Transverse colon (tissue), 4 donors: ENCODE measurements at regions not wholly inside any gene's neighbourhood (a gene's known extent, or its start where the extent isn't known, plus 50 kb on each side); places are given as distances from the start of the nearest gene placed in this dataset.

Source experiments
- DNase-seq: peaks from one replicate; pipeline ENCODE4 v3.0.0-alpha.2; 2019
- H3K27ac ChIP-seq, 4 donors: fragments of 200-600 bp; sonication (generic); 2 replicates each; pipeline ENCODE4 v1.5.1; 2016 to 2018; ENCODE audit warnings: inconsistent platforms in 4 of 4
- H3K27me3 ChIP-seq: fragments of 200-600 bp; sonication (generic); 2 replicates; pipeline ENCODE4 v1.5.1; 2017; ENCODE audit warnings: inconsistent platforms
- H3K36me3 ChIP-seq, 4 donors: fragments of 200-600 bp; sonication (generic); 2 replicates each; pipeline ENCODE4 v1.5.1; 2017 to 2019; ENCODE audit warnings: inconsistent platforms in 4 of 4
- H3K4me1 ChIP-seq, 4 donors: fragments of 200-600 bp; sonication (generic); 2 replicates each; pipeline ENCODE4 v1.5.1; 2017 to 2020; ENCODE audit warnings: inconsistent platforms in 4 of 4
- H3K4me3 ChIP-seq, 4 donors: fragments of 200-600 bp; sonication (generic); 1 replicate in 1 of 4; 2 replicates in 3 of 4; pipeline versions ENCODE4 v1.5.1 to v1.6.1; 2017 to 2019; ENCODE audit warnings: inconsistent platforms in 4 of 4
- H3K9me3 ChIP-seq, 2 donors: fragments of 200-600 bp; sonication (generic); 2 replicates each; pipeline ENCODE4 v1.5.1; 2017 to 2019; ENCODE audit warnings: inconsistent platforms in 2 of 2
- CTCF ChIP-seq, 5 experiments: fragments of 200-600 bp in 3 of 5; fragments of 450-650 bp in 2 of 5; sonication (generic) in 3 of 5; IDR thresholded peaks; 1 replicate in 2 of 5; 2 replicates in 3 of 5; pipeline ENCODE4 v1.5.1; 2016 to 2017; ENCODE audit warnings: antibody characterized with exemption in 5 of 5, inconsistent platforms in 3 of 5, mild to moderate bottlenecking in 2 of 5, moderate library complexity in 1 of 5
- EP300 ChIP-seq: sonication (generic); formaldehyde crosslinking; IDR thresholded peaks from one replicate; pipeline ENCODE4 v1.6.1; 2017; ENCODE audit warnings: antibody characterized with exemption, low read depth
- POLR2A ChIP-seq: fragments of 450-650 bp; IDR thresholded peaks from one replicate; pipeline ENCODE4 v1.6.1; 2016; ENCODE audit warnings: antibody characterized with exemption, mild to moderate bottlenecking, moderate library complexity
- POLR2AphosphoS5 ChIP-seq, 3 donors: sonication (generic); formaldehyde crosslinking; IDR thresholded peaks; one replicate each; pipeline ENCODE4 v1.6.1; 2016; ENCODE audit warnings: antibody characterized with exemption in 3 of 3
- WGBS, 2 donors: methylation state at CpG; one replicate each; pipeline ENCODE4 v1.1.5; 2018; ENCODE audit warnings: low coverage in 1 of 2; 5-methylcytosine and 5-hydroxymethylcytosine counted together
- in situ Hi-C, 4 donors: fragments of 200-750 bp; cut with MboI; loops; one replicate each; pipeline versions ENCODE4 v1.15.0 to v1.15.1; 2017; ENCODE audit warnings: low sequenced_read_pairs in 3 of 4, low pct_ligation_motif_present in 1 of 4, low pct_unique_long_range_greater_than_20kb in 1 of 4
- intact Hi-C: fragments of 100-400 bp; cut with DNase I; formaldehyde crosslinking; loops from one replicate; pipeline ENCODE4 v1.15.1; 2023; ENCODE audit warnings: low total_unique reads

- in situ Hi-C loops (loop anchor here in 1 of 4 donors (25.0 kb wide), 1 partner anchor 237 kb away; no protein-coding TSS in a partner anchor), intact Hi-C loops (no loop called here)
- whole genome bisulfite sequencing, 2 donors, result 16% methylated on average over 7 of the region's 7 CpGs; no CpG with 5 or more reads in 1 of the 2 donors
- Histone ChIP-seq H3K4me3 (no peak overlapping the region), H3K4me1 (peaks cover 5 to 26% (median 15%) of the 10 kb centered on the region in 4 donors), H3K27ac (no peak overlapping the region), H3K9me3 (no peaks in the 10 kb centered on the region), H3K36me3 (no peaks in the 10 kb centered on the region), H3K27me3 (no peaks in the 10 kb centered on the region)
- DNase-seq, result no peak
- TF ChIP-seq POLR2AphosphoS5 (IDR thresholded peaks at IDR 0.05) (no peak), CTCF (IDR thresholded peaks at IDR 0.05) (no peak), EP300 (no peak), POLR2A (no peak)
These were observed 54.7 kb upstream of the DNAH14 start for GRCh38 chr1:224874775-224875174.

GRCh38 chr1:224879162-224879803 lies 50.2 kb upstream of the DNAH14 start:
- TF ChIP-seq EP300 (no peak), CTCF (IDR thresholded peaks at IDR 0.05) (no peak), POLR2AphosphoS5 (IDR thresholded peaks at IDR 0.05) (no peak), POLR2A (no peak)
- Histone ChIP-seq H3K9me3 (no peaks in the 10 kb centered on the region), H3K27me3 (no peaks in the 10 kb centered on the region), H3K27ac (no peak overlapping the region), H3K4me1 (peaks cover 0 to 29% (median 9%) of the 10 kb centered on the region in 4 donors), H3K36me3 (no peaks in the 10 kb centered on the region), H3K4me3 (no peak overlapping the region)
- in situ Hi-C loops (no loop called here), intact Hi-C loops (no loop called here)
- no peak for DNase-seq
- WGBS, 2 donors, result 74 to 92% methylated on average over 5 of the region's 5 CpGs
